HG03378 (cell line): ENCODE measurements at regions not wholly inside any gene's neighbourhood (a gene's known extent, or its start where the extent isn't known, plus 50 kb on each side); places are given as distances from the start of the nearest gene placed in this dataset.

Source experiments
- ATAC-seq: cut with Tn5 transposase; IDR thresholded peaks from one replicate; pipeline ENCODE4 v1.9.1; 2021; ENCODE audit warnings: mild to moderate bottlenecking, moderate library complexity; ENCODE audit not compliant: unreplicated experiment

- no peak for ATAC-seq
These were observed 141.7 kb downstream of the CHST1 start for GRCh38 chr11:45523760-45524159.

DNA sequence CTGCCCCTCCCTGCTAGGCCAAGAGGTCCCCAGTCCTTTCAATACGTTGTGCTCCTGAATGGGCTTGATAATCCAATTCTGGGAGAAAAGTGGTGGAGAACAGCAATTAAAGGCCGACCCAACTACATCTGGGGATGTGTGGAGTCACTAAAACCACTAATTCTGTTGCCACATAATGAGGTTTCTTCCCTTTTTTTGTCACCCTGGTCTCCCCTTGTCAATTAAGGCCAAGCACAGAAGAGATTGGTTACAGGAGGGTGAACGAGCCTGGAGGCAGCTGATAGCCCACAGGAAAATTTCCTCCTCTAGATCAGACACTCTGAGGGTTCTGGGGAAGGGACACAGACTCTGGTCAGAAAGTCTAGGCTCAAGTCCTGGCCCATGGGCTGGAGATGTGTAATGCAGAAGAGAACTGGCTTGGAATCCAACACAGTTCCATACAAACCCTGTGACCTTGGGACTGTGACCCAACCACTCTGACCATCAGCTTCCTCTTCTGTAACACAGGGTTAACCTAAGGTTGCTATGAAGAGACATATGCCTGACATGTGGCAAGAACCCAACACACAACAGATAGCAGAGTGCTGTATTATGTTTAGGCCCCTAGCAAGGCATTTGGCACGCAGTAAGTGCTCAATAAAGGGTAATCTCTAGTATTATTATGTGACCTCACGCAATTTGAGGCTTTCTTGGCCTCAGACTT lies 146.4 kb downstream of the CHST1 start:
- ATAC-seq: no peak

DNA sequence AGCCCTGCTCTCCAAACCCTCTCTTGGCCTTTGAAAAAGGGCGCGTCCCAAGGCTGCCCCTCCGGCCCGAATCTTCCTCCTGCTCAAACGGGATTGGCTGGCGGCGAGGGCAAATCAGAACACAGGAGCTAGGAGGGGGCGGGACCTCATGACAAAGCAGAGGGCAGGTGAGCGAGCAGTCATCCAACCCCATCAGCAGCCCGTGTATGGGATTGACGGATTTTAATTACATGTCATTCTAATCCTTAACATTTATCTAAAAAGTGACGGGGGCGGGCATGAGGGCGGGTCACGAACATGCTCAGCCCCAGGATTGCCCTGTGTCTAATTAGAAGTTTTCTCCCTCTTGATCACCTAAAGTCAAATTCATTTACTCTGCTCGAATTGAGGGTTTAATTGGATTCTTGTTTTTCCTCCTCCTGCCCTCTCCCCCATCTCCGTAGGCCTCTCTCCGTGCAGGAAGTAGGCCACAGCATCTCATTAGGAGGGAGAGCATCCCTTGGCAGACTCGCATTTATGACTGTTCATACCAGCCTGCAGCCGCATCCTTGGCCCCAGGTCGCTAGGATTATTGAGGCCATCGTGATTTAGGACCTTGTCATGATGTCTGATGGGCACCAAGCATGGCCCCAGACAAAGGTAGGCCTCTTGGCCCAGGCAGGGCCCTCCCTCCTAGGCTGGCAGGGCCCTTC lies 147.1 kb downstream of the CHST1 start:
- ATAC-seq: no peak

DNA sequence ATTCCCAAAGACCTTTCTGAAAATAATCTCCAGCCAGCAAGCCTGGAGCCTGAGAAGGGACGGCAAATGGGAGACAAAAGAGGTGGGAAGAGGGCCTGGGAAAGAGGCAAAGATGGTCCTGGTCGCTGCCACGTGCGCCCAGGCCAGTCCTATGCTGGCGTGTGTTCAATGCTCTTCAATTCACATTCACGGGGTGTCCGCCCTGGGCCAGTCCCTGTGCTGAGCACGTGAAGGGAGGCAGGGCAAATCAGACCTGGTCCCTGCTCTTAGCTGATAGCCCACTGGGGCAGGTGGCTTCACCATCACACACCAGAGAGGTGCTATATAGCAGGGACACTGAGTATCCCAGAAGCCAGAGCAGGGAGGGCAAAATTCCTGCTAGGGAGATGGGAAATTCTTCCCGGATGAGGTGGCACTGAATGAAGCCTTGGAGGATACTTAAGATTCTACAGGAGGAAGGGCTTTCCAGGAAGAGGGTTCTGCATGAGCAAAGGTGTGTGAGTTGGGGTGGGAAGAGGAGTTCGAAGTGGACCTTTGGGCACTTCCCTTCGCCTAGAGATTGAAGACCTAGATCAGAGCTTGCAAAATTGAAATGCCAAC lies 148.2 kb downstream of the CHST1 start:
- no peak for ATAC-seq

- no peak for ATAC-seq
These were observed 151.5 kb downstream of the CHST1 start for GRCh38 chr11:45513821-45514340.

GRCh38 chr11:45512471-45513148 lies 152.8 kb downstream of the CHST1 start:
- ATAC-seq: no peak

- ATAC-seq: no peak
These were observed 153.9 kb downstream of the CHST1 start for GRCh38 chr11:45511566-45511965.

DNA sequence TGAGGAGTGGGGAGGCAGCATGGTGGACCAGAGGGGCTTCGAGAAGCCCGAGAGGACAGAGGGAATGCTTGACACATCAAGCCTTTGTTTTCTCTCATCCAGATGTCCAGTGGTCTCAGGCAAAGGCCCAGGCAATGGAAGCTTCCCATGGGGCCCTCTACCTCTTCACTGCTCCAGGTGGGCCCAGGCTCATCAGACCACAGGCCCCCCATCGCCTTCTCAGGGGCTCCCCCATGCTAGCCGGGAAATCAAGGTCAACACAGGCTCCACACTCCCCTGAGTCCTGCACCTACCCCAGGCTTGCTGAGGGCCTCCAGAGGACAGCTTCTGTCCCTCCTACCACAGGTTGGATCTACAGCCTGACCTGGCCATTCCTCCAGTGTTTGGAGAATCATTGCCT lies 157.5 kb downstream of the CHST1 start:
- no peak for ATAC-seq

GRCh38 chr11:45503311-45503710 lies 162.1 kb downstream of the CHST1 start:
- ATAC-seq: no peak

GRCh38 chr11:45502226-45502545 lies 163.2 kb downstream of the CHST1 start:
- ATAC-seq: no peak

DNA sequence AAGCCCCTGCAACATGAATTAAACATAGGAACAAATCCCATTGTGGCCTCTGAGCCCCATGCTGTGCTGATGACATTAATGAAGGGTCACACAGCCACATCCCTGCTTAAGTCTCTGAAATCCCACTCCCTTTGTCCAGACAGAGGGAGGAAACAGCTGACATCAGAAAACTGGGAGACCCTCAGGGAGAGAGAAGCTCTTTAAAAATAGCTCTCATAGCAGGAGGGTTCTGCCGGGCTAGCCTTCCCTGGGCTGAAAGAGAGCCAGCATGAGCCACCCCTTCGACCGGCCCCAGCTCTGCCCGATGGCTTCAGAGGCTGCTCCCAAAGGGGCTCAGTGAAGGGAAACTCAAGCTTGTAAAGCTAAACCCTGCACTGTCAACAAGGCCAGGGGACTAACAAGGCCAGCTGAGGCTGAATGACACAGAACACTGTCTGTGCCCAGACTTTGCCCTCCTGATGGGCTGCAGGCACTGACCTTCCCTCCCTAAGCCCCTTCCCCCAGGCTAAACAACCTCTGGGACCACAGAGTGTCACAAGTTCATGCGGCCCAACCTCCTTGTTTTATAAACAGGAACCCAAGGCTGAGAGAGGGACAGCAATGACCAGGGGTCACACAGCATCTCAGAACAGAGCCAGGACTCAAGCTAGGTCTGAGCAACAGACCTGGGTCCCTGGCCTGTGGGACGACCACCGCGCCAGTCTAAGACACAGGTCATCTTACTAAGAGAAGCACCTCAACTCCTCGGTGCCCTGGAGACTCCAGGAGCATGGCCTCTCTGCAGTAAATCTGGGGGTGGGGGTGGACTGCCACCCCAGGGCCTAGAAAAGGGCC lies 163.8 kb downstream of the CHST1 start:
- no peak for ATAC-seq

- ATAC-seq: no peak
These were observed 165.0 kb downstream of the CHST1 start for GRCh38 chr11:45500451-45500850.

DNA sequence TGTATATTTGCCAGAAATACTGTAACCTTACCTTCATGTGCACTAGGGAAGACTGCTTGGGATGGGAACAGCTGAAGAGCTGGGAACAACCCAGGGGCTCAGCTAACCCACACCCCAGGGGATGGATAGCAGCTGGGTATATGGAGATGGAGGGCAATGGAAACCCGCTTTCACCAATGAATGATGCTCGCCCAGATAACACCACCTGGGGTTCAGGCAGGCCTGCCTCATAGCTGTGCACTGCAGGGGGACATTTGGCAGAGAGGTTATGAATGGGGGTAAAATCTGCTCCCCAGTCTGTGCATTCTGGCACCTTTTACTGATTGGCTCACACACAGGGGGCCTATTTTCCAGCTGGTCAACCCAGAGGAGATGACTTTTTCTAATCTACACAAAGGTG lies 170.7 kb downstream of the CHST1 start:
- ATAC-seq: no peak

GRCh38 chr11:45489281-45489905 lies 176.0 kb downstream of the CHST1 start:
- ATAC-seq: no peak

- ATAC-seq: no peak
These were observed 179.0 kb downstream of the CHST1 start for GRCh38 chr11:45486461-45486860.

GRCh38 chr11:45485070-45485707 lies 180.2 kb downstream of the CHST1 start:
- ATAC-seq: no peak

DNA sequence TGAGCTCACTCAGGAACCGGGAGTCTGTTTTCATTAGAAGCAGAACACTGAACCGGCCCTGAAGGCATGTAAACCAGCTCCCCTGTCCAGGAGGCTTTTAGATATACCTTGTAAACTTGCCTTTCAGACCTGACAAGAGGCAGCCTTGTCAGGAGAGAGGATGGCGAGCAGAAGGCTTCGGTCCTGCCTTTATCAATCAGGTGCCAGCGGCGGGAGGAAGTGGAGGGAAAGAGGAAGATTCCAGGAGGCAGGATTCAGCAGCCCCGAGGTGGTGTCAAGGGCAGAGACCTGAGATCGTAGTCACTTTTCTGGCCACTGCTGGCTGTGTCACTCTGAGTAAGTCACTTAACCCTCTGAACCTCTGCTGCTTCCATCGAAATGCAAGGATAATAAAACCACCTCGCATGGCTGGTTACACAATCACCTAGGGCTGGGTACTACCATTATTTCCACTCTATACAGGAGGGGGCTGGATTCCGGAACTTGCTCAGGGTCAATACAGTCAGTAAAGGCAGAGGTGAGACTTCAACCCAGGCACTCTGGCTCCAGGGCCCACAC lies 181.0 kb downstream of the CHST1 start:
- ATAC-seq: no peak

- no peak for ATAC-seq
These were observed 182.0 kb downstream of the CHST1 start for GRCh38 chr11:45483416-45483815.

DNA sequence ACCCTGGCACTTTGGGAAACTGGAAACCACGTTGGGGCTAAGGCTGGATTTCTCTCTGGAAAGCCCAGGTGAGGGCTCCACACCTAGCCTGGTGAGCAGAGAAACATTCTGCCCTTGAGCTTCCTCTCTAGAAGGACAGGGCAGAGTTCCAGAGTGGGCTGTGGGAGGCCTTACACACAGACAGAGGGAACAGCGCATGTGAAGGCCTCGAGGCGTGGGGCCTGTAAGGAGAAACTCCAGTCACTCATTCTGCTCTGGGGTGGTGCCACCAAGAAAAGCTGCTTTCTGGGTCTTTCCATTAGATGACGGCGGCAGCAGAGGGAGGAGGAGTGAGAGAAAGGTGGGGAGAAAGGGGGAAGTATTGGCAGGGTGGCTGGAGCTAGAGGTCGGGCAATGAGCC lies 183.1 kb downstream of the CHST1 start:
- ATAC-seq: no peak

GRCh38 chr11:45481026-45481425 lies 184.4 kb downstream of the CHST1 start:
- no peak for ATAC-seq
